Choroid plexus epithelial cell (primary cell): ENCODE measurements at regions not wholly inside any gene's neighbourhood (a gene's known extent, or its start where the extent isn't known, plus 50 kb on each side); places are given as distances from the start of the nearest gene placed in this dataset.
A peak's percentile ranks its signal among the peaks of the same experiment; 100 is the strongest.

Experiments used
- DNase-seq: peaks from one replicate; pipeline ENCODE4 v3.0.0-alpha.2; 2010; ENCODE audit warnings: low read depth
- H3K4me3 ChIP-seq: 2 replicates; pipeline ENCODE4 v1.5.1; 2011; ENCODE audit warnings: low read depth, mild to moderate bottlenecking, control low read depth, low read length, moderate library complexity
- CTCF ChIP-seq: conservative IDR thresholded peaks from 2 replicates; pipeline ENCODE4 v1.5.1; 2011; ENCODE audit warnings: low read depth, mild to moderate bottlenecking, control low read depth, inconsistent platforms, low read length, moderate library complexity

GRCh38 chr14:48944809-48945208 is 641.4 kb downstream of the RPS29 start:
- no peak overlapping the region for H3K4me3 ChIP-seq
- no peak for DNase-seq
- no peak for TF ChIP-seq CTCF

- no peak for DNase-seq
- no peak for TF ChIP-seq CTCF
- no peak overlapping the region for H3K4me3 ChIP-seq
Measured at GRCh38 chr14:48943913-48944312, 642.3 kb downstream of the RPS29 start.

- no peak for DNase-seq
- TF ChIP-seq CTCF: no peak
- no peak overlapping the region for H3K4me3 ChIP-seq
Measured at GRCh38 chr14:48937541-48938195, 648.5 kb downstream of the RPS29 start.

GRCh38 chr14:48936849-48937248 is 649.3 kb downstream of the RPS29 start:
- no peak for TF ChIP-seq CTCF
- no peak overlapping the region for H3K4me3 ChIP-seq
- DNase-seq: no peak

- TF ChIP-seq CTCF: no peak
- H3K4me3 ChIP-seq: no peak overlapping the region
- DNase-seq: peak; percentile 1
Measured at GRCh38 chr14:48936362-48936761, 649.8 kb downstream of the RPS29 start.

GRCh38 chr14:48925184-48925583 is 661.0 kb downstream of the RPS29 start:
- no peak for DNase-seq
- TF ChIP-seq CTCF: no peak
- H3K4me3 ChIP-seq: no peak overlapping the region

- no peak for DNase-seq
- no peak overlapping the region for H3K4me3 ChIP-seq
- no peak for TF ChIP-seq CTCF
Measured at GRCh38 chr14:48914921-48915320, 671.3 kb downstream of the RPS29 start.
